ENCODE measurements at regions not wholly inside any gene's neighbourhood (a gene's known extent, or its start where the extent isn't known, plus 50 kb on each side); places are given as distances from the start of the nearest gene placed in this dataset.

DNA sequence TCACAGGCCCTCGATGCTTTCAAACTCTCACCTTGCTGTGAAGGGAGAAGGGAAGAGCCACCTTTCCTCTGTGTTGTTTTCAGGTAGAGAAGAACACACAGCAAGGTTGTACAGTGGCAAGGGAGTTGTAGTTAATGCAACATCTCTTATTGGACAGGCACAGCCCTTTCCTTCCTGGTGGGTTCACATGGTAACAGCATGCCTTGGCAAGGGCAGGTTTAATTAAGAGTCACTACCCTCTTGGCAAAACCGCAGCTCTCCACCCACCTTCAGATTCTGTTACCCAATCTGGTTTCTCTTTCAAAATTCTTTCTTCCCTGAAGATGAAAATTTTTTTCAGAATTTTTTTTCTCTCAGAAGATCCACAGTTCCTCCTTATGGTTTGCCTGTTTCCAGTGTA is 253.1 kb downstream of the TLR4 start:
- no peak for DNase-seq

More for the DNA sequence above, 253.1 kb downstream of the TLR4 start:
- H3K23me2 ChIP-seq (ENCODE audit: insufficient read length, low read depth, low read length, poor library complexity, severe bottlenecking) = no peaks in the 10 kb centered on the region
- no peak overlapping the region for H2BK5ac ChIP-seq (ENCODE audit: insufficient read length, low read length)
- H3K36me3 Mint-ChIP-seq (ENCODE audit: insufficient read depth in 1 of 3, low read depth in 3 of 3) = no peaks in the 10 kb centered on the region
- H3K23ac ChIP-seq (ENCODE audit: insufficient read length, low read depth, low read length) = no peak overlapping the region
- no peak overlapping the region for H3K14ac ChIP-seq (ENCODE audit: insufficient read depth, low read length)
- no peaks in the 10 kb centered on the region; the same call in 1 of the 2 replicates for H3K4me1 ChIP-seq (ENCODE audit: insufficient read depth, low read length)
- no peak overlapping the region for H4K5ac ChIP-seq (ENCODE audit: insufficient read length, low read depth, low read length)
- no peak overlapping the region for H4K8ac ChIP-seq (replicated peaks; ENCODE audit: insufficient read length, low read depth, low read length)
- H3K27ac Mint-ChIP-seq = no peak overlapping the region
- H3K79me1 ChIP-seq (ENCODE audit: insufficient read depth, low read depth, low read length, poor library complexity, severe bottlenecking) = no peaks in the 10 kb centered on the region
- no peak overlapping the region for H3K4me3 Mint-ChIP-seq
- no peaks in the 10 kb centered on the region for H4K20me1 ChIP-seq (ENCODE audit: control insufficient read depth, insufficient read depth, insufficient read length)
- no peaks in the 10 kb centered on the region for H3K9me3 Mint-ChIP-seq
- H3K4me2 ChIP-seq (ENCODE audit: insufficient read depth, insufficient read length, low read length) = no peak overlapping the region
- no peak overlapping the region for H2BK15ac ChIP-seq (ENCODE audit: low read depth, low read length)
- peaks cover 4 to 5% of the 10 kb centered on the region in 2 experiments; a peak in 1 of 4 replicates for H3K4me1 Mint-ChIP-seq
- H2AFZ ChIP-seq (ENCODE audit: low read length) = no peak overlapping the region
- no peaks in the 10 kb centered on the region for H3K9me3 ChIP-seq (ENCODE audit: control insufficient read depth, low read depth, low read length)
- H3K27ac ChIP-seq (ENCODE audit: insufficient read length, low read depth, low read length) = no peak overlapping the region
- no peak overlapping the region for H3K18ac ChIP-seq (ENCODE audit: insufficient read length, low read depth, low read length)
- H3K9ac ChIP-seq (ENCODE audit: extremely low read depth, insufficient read length, low read length) = no peak overlapping the region
- no peak overlapping the region for H3K4ac ChIP-seq (ENCODE audit: low read depth, low read length)
- no CpG with 5 or more reads among the region's 2 CpGs for WGBS (ENCODE audit: extremely low coverage, insufficient read length, low lambda C conversion rate)
- no peaks in the 10 kb centered on the region for H3K79me2 ChIP-seq (ENCODE audit: insufficient read depth, low read length)
- no peak overlapping the region for H2BK12ac ChIP-seq (ENCODE audit: insufficient read length, low read depth, low read length)
- H4K91ac ChIP-seq (ENCODE audit: insufficient read length, low read depth, low read length) = no peak overlapping the region
- no peak overlapping the region for H3K56ac ChIP-seq (ENCODE audit: insufficient read length, low read depth, low read length)
- H3T11ph ChIP-seq (ENCODE audit: low read length) = no peak overlapping the region
- no peaks in the 10 kb centered on the region for H3K27me3 Mint-ChIP-seq (ENCODE audit: low read depth)
- no peak overlapping the region for H2AK5ac ChIP-seq (ENCODE audit: insufficient read length, low read length)
- no peaks in the 10 kb centered on the region for H3K27me3 ChIP-seq (ENCODE audit: insufficient read depth, low read length)
- TF ChIP-seq, protein P1, sequence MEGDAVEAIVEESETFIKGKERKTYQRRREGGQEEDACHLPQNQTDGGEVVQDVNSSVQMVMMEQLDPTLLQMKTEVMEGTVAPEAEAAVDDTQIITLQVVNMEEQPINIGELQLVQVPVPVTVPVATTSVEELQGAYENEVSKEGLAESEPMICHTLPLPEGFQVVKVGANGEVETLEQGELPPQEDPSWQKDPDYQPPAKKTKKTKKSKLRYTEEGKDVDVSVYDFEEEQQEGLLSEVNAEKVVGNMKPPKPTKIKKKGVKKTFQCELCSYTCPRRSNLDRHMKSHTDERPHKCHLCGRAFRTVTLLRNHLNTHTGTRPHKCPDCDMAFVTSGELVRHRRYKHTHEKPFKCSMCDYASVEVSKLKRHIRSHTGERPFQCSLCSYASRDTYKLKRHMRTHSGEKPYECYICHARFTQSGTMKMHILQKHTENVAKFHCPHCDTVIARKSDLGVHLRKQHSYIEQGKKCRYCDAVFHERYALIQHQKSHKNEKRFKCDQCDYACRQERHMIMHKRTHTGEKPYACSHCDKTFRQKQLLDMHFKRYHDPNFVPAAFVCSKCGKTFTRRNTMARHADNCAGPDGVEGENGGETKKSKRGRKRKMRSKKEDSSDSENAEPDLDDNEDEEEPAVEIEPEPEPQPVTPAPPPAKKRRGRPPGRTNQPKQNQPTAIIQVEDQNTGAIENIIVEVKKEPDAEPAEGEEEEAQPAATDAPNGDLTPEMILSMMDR (conservative IDR thresholded peaks at IDR 0.05) = no peak
- H2BK20ac ChIP-seq (ENCODE audit: low read depth, low read length, poor library complexity, severe bottlenecking) = no peak overlapping the region
- no peak overlapping the region for H2BK120ac ChIP-seq (ENCODE audit: low read depth, low read length, poor library complexity, severe bottlenecking)

Data from H9 (cell line).